ENCODE measurements at regions not wholly inside any gene's neighbourhood (a gene's known extent, or its start where the extent isn't known, plus 50 kb on each side); places are given as distances from the start of the nearest gene placed in this dataset.

DNA sequence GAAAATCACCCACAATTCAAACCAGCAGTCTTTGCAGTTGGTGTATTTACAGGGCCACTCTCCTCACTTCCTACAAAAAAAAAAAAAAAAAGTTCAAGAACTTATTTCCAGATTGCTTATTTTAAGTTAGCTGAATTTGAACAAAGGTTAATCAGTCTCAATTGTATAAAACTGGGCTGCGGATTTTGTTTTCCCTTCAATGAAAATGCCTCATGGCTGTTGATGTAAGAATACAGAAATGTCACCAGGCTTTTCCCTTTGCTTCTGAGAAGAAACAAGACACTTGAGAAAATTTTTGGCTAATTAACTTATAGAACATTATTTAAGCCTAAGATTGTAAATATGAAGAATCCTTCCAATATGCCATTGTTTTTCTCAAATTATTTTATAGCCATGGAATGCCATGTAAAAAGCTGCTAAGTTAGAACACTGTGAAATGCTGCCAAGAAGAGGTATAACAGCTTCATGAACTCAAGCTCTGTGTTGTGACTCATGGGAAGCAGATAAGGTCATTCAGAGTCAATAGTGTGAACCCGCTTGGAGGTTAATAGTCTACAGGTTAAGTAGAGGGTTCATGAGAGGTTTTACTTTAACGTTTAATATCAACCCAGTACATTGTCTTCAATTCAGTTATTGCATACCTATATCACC is 84.3 kb upstream of the ABI3BP start:
- TF ChIP-seq, protein P1, sequence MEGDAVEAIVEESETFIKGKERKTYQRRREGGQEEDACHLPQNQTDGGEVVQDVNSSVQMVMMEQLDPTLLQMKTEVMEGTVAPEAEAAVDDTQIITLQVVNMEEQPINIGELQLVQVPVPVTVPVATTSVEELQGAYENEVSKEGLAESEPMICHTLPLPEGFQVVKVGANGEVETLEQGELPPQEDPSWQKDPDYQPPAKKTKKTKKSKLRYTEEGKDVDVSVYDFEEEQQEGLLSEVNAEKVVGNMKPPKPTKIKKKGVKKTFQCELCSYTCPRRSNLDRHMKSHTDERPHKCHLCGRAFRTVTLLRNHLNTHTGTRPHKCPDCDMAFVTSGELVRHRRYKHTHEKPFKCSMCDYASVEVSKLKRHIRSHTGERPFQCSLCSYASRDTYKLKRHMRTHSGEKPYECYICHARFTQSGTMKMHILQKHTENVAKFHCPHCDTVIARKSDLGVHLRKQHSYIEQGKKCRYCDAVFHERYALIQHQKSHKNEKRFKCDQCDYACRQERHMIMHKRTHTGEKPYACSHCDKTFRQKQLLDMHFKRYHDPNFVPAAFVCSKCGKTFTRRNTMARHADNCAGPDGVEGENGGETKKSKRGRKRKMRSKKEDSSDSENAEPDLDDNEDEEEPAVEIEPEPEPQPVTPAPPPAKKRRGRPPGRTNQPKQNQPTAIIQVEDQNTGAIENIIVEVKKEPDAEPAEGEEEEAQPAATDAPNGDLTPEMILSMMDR (IDR thresholded peaks at IDR 0.05; ENCODE audit: low read depth, low read length), result no peak
- TF ChIP-seq EZH2phosphoT487 (IDR thresholded peaks at IDR 0.05; ENCODE audit: low read depth), result no peak

Data from OCI-LY3 (cell line).